IMR-90 (cell line): ENCODE measurements at regions not wholly inside any gene's neighbourhood (a gene's known extent, or its start where the extent isn't known, plus 50 kb on each side); places are given as distances from the start of the nearest gene placed in this dataset.

Source experiments
- ATAC-seq: fragments of 200-7000 bp; cut with Tn5 transposase; 2 replicates; pipeline ENCODE4 v1.9.1; 2020; ENCODE audit warnings: low read depth, mild to moderate bottlenecking, moderate library complexity
- BruUV-seq: library from RNA; stranded (reverse); fragments of 400-500 nt; replicated peaks from 2 replicates; lab custom pipeline; 2021; lab: Mats Ljungman, UMichigan
- CTCF ChIA-PET: fragments of 300-600 bp; formaldehyde crosslinking; extraction: SDS; loops from one replicate; lab custom pipeline; 2021; ENCODE audit warnings: antibody characterized with exemption; lab: Yijun Ruan, JAX
- POLR2A ChIA-PET: fragments of 300-600 bp; sonication (Branson Sonifier 250); formaldehyde crosslinking; loops from one replicate; lab custom pipeline; 2022; ENCODE audit warnings: antibody characterized with exemption; ENCODE audit not compliant: unreplicated experiment; lab: Charles Lee
- DNase-seq: peaks from one replicate; pipeline ENCODE4 v3.0.0; 2013
- H2AFZ ChIP-seq: replicated peaks from 2 replicates; pipeline ENCODE3; 2013; ENCODE audit warnings: low read length, mild to moderate bottlenecking; ENCODE audit not compliant: poor library complexity
- H2AK5ac ChIP-seq: 2 replicates; pipeline ENCODE4 v1.6.1; 2013; ENCODE audit warnings: low read depth, low read length, inconsistent platforms
- H2AK9ac ChIP-seq: replicated peaks from 2 replicates; pipeline ENCODE3; 2013; ENCODE audit warnings: mild to moderate bottlenecking, low read depth, low read length, moderate library complexity; ENCODE audit not compliant: poor library complexity
- H2BK120ac ChIP-seq: 2 replicates; pipeline ENCODE4 v1.6.1; 2013; ENCODE audit warnings: low read depth, low read length, inconsistent platforms
- H2BK15ac ChIP-seq: 3 replicates; pipeline ENCODE4 v1.6.1; 2013; ENCODE audit warnings: low read depth, low read length, inconsistent platforms
- H2BK20ac ChIP-seq: 2 replicates; pipeline ENCODE4 v1.6.1; 2013; ENCODE audit warnings: low read depth, mild to moderate bottlenecking, inconsistent platforms, low read length, moderate library complexity
- H2BK5ac ChIP-seq: 2 replicates; pipeline ENCODE4 v1.6.1; 2013; ENCODE audit warnings: mild to moderate bottlenecking, low read depth, low read length, inconsistent platforms; ENCODE audit not compliant: poor library complexity, severe bottlenecking
- H3K14ac ChIP-seq: replicated peaks from 2 replicates; pipeline ENCODE4 v1.6.1; 2013; ENCODE audit warnings: low read depth, low read length, inconsistent platforms
- H3K18ac ChIP-seq: 2 replicates; pipeline ENCODE4 v1.6.1; 2013; ENCODE audit warnings: low read depth, low read length, control low read depth
- H3K23ac ChIP-seq: 2 replicates; pipeline ENCODE4 v1.6.1; 2013; ENCODE audit warnings: low read depth, low read length, inconsistent platforms
- H3K27ac ChIP-seq: 2 replicates; pipeline ENCODE4 v1.5.1; 2013; ENCODE audit warnings: mild to moderate bottlenecking, control low read depth, low read length; ENCODE audit not compliant: insufficient read depth
- H3K27me3 ChIP-seq: 2 replicates; pipeline ENCODE4 v1.6.1; 2013; ENCODE audit warnings: low read length; ENCODE audit not compliant: control insufficient read depth, insufficient read depth
- H3K36me3 ChIP-seq: 2 replicates; pipeline ENCODE4 v1.6.1; 2013; ENCODE audit warnings: low read length, mixed read lengths; ENCODE audit not compliant: control insufficient read depth, insufficient read depth
- H3K4ac ChIP-seq: 2 replicates; pipeline ENCODE4 v1.6.1; 2013; ENCODE audit warnings: low read depth, low read length, inconsistent platforms
- H3K4me1 ChIP-seq: 2 replicates; pipeline ENCODE4 v1.6.1; 2013; ENCODE audit warnings: low read length, mixed read lengths; ENCODE audit not compliant: control insufficient read depth, insufficient read depth
- H3K4me2 ChIP-seq: 2 replicates; pipeline ENCODE4 v1.6.1; 2013; ENCODE audit warnings: low read depth, mild to moderate bottlenecking, control low read depth, low read length, moderate library complexity
- H3K4me3 ChIP-seq: 2 replicates; pipeline ENCODE4 v1.5.1; 2013; ENCODE audit warnings: low read depth, mild to moderate bottlenecking, control low read depth, low read length, moderate library complexity; ENCODE audit not compliant: insufficient read depth
- H3K56ac ChIP-seq: 2 replicates; pipeline ENCODE4 v1.6.1; 2013; ENCODE audit warnings: low read length, inconsistent platforms; ENCODE audit not compliant: insufficient read depth; ENCODE audit errors: extremely low read depth
- H3K79me1 ChIP-seq, 2 experiments: 2 replicates each; pipeline ENCODE4 v1.6.1; 2013; ENCODE audit warnings: low read length in 2 of 2, inconsistent platforms in 1 of 2, low read depth in 1 of 2
- H3K9ac ChIP-seq: 2 replicates; pipeline ENCODE4 v1.6.1; 2013; ENCODE audit warnings: low read depth, low read length, control low read depth
- H3K9me1 ChIP-seq: 2 replicates; pipeline ENCODE4 v1.6.1; 2013; ENCODE audit warnings: low read length, inconsistent platforms; ENCODE audit not compliant: insufficient read depth
- H3K9me3 ChIP-seq: 2 replicates; pipeline ENCODE4 v1.6.1; 2013; ENCODE audit warnings: low read length; ENCODE audit not compliant: control insufficient read depth, insufficient read depth
- H4K20me1 ChIP-seq: 2 replicates; pipeline ENCODE4 v1.6.1; 2013; ENCODE audit warnings: low read length, inconsistent platforms; ENCODE audit not compliant: insufficient read depth
- H4K5ac ChIP-seq: 2 replicates; pipeline ENCODE4 v1.6.1; 2013; ENCODE audit warnings: mild to moderate bottlenecking, low read depth, low read length, control low read depth
- H4K8ac ChIP-seq, 2 experiments: 2 replicates each; pipeline ENCODE4 v1.6.1; 2013; ENCODE audit warnings: low read depth in 2 of 2, low read length in 2 of 2, control low read depth in 1 of 2, inconsistent platforms in 1 of 2
- H4K91ac ChIP-seq: 2 replicates; pipeline ENCODE4 v1.6.1; 2013; ENCODE audit warnings: low read depth, low read length, inconsistent platforms; ENCODE audit not compliant: insufficient read depth
- BHLHE40 ChIP-seq: fragments of 150-350 bp; IDR thresholded peaks from 2 replicates; pipeline ENCODE4 v1.6.1; 2016; ENCODE audit warnings: mild to moderate bottlenecking, low read depth, low read length
- CEBPB ChIP-seq: IDR thresholded peaks from 2 replicates; pipeline ENCODE4 v1.6.1; 2012; ENCODE audit warnings: low read depth, low read length, improper control_type of control experiment
- ELK1 ChIP-seq: fragments of 150-350 bp; IDR thresholded peaks from 2 replicates; pipeline ENCODE4 v1.6.1; 2016; ENCODE audit warnings: low read depth, mild to moderate bottlenecking, low read length, moderate library complexity, borderline replicate concordance
- FOS ChIP-seq: fragments of 150-350 bp; IDR thresholded peaks from 2 replicates; pipeline ENCODE4 v1.6.1; 2016; ENCODE audit warnings: low read depth, low read length
- MAFK ChIP-seq: IDR thresholded peaks from 2 replicates; pipeline ENCODE4 v1.6.1; 2012; ENCODE audit warnings: low read depth, low read length, improper control_type of control experiment
- MXI1 ChIP-seq: IDR thresholded peaks from 2 replicates; pipeline ENCODE4 v1.6.1; 2012; ENCODE audit warnings: low read depth, mild to moderate bottlenecking, low read length, moderate library complexity, borderline replicate concordance
- NFE2L2 ChIP-seq: fragments of 150-350 bp; IDR thresholded peaks from 2 replicates; pipeline ENCODE4 v1.6.1; 2016; ENCODE audit warnings: low read depth, mild to moderate bottlenecking, low read length
- RFX5 ChIP-seq: IDR thresholded peaks from 2 replicates; pipeline ENCODE4 v1.8.0; 2012; ENCODE audit warnings: low read depth, mild to moderate bottlenecking, low read length, moderate library complexity
- SMC3 ChIP-seq: fragments of 150-350 bp; IDR thresholded peaks from 2 replicates; pipeline ENCODE4 v1.6.1; 2016; ENCODE audit warnings: low read depth, mild to moderate bottlenecking, antibody characterized with exemption, low read length, moderate library complexity
- USF2 ChIP-seq: fragments of 150-350 bp; IDR thresholded peaks from 2 replicates; pipeline ENCODE4 v1.6.1; 2017; ENCODE audit warnings: mild to moderate bottlenecking, antibody characterized with exemption, low read length, low read depth
- WGBS, 2 experiments: methylation state at CpG; one replicate each; pipeline versions ENCODE4 v1.1.5 to v1.1.7; 2013; ENCODE audit warnings: missing lambda C conversion rate in 2 of 2; ENCODE audit not compliant: insufficient read length in 1 of 2; ENCODE audit errors: extremely low coverage in 2 of 2; 5-methylcytosine and 5-hydroxymethylcytosine counted together
- dilution Hi-C: fragments of 300-500 bp; cut with HindIII; formaldehyde crosslinking; loops from one replicate; pipeline ENCODE4 v1.14.3; 2018; ENCODE audit warnings: low sequenced_read_pairs; ENCODE audit not compliant: unreplicated experiment
- in situ Hi-C: fragments of 300-500 bp; cut with MboI; formaldehyde crosslinking; loops from 3 replicates; pipeline ENCODE4 v1.14.3; 2019; ENCODE audit warnings: low sequenced_read_pairs, inconsistent platforms, mixed read lengths
- intact Hi-C: fragments of 100-400 bp; cut with micrococcal nuclease; formaldehyde crosslinking; loops from 2 replicates; pipeline ENCODE4 v1.10.0; 2022

- no peak for TF ChIP-seq ELK1
Observed at GRCh38 chrX:69387567-69388487, 116.3 kb upstream of the NALF2 start (continued).

GRCh38 chrX:69386681-69387080 lies 117.4 kb upstream of the NALF2 start:
- Histone ChIP-seq H3K4me3 (no peak overlapping the region), H3K4me1 (no peaks in the 10 kb centered on the region), H4K20me1 (no peaks in the 10 kb centered on the region), H2BK120ac (no peak overlapping the region), H3K23ac (no peak overlapping the region), H3K27ac (no peak overlapping the region), H3K79me1 (no peaks in the 10 kb centered on the region), H2AK5ac (no peak overlapping the region), H3K56ac (no peak overlapping the region), H2AFZ (no peak overlapping the region), H3K9me1 (no peaks in the 10 kb centered on the region), H2AK9ac (no peak overlapping the region), H3K14ac (no peak overlapping the region), H4K91ac (no peak overlapping the region), H2BK5ac (no peak overlapping the region), H3K36me3 (no peaks in the 10 kb centered on the region), H3K18ac (no peak overlapping the region), H3K4me2 (no peak overlapping the region), H3K9me3 (no peaks in the 10 kb centered on the region), H4K5ac (no peak overlapping the region), H2BK20ac (no peak overlapping the region), H3K9ac (no peak overlapping the region), H2BK15ac (no peak overlapping the region), H3K4ac (no peak overlapping the region), H3K27me3 (peaks cover 50% of the 10 kb centered on the region), H4K8ac (no peak overlapping the region)
- WGBS, 2 experiments: no CpG with 5 or more reads among the region's 2 CpGs
- dilution Hi-C loops (no loop called here), intact Hi-C loops (loop anchor here (5.0 to 10.0 kb wide), 3 partner anchors 99 to 1189 kb away; no protein-coding TSS in a partner anchor), in situ Hi-C loops (loop anchor here (10.0 to 25.0 kb wide), 3 partner anchors 101 to 1199 kb away; partner anchors contain the start of gene EFNB1)
- DNase-seq: no peak
- no TSS peak for BruUV-seq
- ChIA-PET CTCF (interaction anchor here (0.7 kb wide), 2 partner anchors 561 to 654 kb away, joined by 3 read pairs; no protein-coding TSS in a partner anchor), POLR2A (no interaction called here)
- ATAC-seq: no peak
- no peak for TF ChIP-seq BHLHE40
- no peak for TF ChIP-seq ELK1
- no peak for TF ChIP-seq MAFK
- TF ChIP-seq USF2: no peak
- no peak for TF ChIP-seq MXI1
- TF ChIP-seq SMC3: no peak
- TF ChIP-seq FOS: no peak
- TF ChIP-seq RFX5: no peak
- TF ChIP-seq CEBPB: no peak
- TF ChIP-seq NFE2L2: no peak
